Stromal cell of bone marrow (primary cell): ENCODE measurements at regions not wholly inside any gene's neighbourhood (a gene's known extent, or its start where the extent isn't known, plus 50 kb on each side); places are given as distances from the start of the nearest gene placed in this dataset.

ENCODE experiments used
- DNase-seq: peaks from one replicate; pipeline ENCODE4 v3.0.0-alpha.2; 2012; ENCODE audit warnings: low read depth

DNA sequence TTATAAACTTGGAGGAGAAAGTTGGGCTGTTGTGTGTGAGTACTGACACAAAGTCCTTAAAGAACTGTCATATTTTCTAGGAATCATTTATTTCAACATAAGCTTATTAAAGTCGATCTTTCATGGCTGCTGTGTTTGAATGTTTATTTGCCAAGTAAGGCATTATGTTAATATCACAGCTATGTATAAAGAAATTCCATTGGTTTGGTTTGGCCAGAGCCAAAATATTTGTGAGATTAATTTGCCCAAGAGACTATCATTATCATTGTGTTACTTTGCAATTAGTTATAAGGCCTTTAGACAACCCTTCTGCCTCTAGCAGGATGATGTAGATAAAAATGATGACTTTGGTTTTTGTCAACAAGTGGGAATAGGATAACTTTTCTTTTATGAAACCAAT lies 240.6 kb upstream of the NT5C1B start:
- no peak for DNase-seq

DNA sequence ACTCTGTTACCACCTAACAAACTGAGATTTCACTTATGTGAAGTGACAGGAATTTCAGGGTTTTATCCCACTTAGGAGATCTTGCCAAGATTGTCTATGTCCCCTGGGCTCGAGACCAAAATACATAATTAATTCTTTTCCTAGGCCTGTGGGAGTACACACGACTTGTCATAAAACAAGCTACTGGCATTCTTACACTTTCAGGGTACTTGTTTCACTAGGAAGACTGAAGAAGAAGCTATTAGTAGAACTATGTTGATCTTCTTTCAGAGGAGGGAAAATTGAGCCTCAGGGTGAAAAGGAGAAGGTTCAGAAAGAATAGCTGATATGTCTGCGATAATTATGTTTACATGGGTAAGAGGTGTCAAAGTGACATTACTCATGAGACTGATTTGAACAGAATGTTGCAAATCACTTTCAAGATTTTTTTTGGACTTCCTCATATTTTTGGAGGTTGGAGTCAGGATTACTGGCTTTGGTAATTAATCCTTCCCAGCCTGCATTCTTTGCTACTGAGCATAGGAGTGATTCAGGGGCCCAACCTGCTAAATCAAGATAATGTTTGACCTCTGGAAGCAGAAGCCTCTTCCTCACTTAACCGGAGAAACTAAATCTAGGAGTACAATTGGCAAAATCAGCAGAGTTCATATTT lies 240.0 kb upstream of the NT5C1B start:
- no peak for DNase-seq

DNA sequence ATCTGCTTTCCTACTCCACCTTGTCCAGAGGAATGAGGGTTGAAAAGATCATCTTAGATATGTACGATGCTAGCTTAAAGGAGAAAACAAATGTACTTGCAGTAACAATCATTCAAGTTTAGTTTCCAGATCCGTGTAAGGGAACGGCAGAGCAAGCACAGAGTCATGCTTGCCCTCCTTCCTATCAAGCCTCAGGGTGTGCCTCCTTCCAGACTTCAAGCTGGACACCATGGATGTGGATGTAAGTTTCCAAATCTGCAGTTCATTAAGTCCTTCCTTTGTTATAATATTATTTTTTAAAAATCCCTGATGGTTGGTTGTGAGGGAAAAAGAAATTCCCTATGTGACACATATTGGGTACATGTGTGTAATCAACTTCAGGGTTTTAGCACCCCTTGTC lies 238.9 kb upstream of the NT5C1B start:
- no peak for DNase-seq

DNA sequence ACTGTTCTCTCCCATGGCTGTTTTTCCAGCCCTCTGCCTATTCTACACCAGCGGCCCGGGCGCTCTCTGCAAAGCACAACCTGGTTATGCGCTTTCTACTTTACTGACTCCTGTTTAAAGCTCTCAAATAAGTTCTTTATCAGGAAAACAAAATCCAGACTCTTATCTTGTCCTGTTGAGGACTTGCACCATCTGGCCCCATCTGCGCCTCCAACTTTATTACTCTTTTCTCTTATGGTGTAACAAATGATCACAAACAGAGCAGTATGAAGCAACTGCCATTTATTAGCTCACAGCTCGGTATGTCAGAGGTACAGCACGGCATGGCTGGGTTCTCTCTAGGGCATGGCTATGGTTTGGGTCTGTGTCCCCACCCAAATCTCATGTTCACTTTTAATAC lies 236.5 kb upstream of the NT5C1B start:
- no peak for DNase-seq

DNA sequence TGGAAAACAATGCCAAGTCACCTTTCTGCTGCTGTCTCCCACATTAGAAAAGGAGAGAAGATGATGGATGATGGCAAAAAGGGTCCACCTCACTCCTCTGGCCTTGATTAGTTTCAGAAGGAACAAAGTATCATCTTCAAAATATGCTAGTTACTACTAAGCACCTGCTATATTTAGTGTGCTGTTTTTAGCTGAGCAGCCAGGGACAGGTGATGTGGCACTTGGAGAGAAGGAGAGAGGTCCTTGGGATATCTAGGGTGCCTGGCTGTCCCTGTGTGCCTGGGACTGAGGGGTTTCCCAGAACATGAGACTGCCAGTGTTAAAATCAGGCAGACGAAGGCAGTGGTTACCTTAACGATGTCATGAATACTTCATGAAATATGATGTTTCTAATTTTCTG lies 235.5 kb upstream of the NT5C1B start:
- no peak for DNase-seq

DNA sequence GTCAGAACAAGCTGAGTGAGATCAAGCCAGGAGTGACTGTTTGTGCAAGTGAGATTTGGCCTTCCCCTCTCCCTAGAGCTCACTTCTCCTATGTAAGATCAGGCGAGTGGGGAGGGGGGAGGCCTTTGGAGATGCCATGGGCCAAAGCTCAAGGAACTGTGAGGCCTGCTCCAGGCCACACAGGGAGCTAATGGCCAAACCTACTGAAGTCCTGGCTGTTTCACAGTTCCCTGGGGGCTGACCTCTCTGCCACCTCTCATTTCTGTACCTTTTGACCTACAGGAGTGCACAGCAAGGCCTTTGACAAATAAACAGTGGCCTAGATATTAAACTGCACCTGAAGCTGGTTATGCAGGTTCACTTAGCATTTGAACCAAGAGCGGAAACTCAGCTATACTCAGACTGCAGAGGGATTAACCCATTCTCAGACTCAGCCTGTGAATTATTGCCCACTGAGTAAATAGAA lies 235.0 kb upstream of the NT5C1B start:
- DNase-seq: no peak

DNA sequence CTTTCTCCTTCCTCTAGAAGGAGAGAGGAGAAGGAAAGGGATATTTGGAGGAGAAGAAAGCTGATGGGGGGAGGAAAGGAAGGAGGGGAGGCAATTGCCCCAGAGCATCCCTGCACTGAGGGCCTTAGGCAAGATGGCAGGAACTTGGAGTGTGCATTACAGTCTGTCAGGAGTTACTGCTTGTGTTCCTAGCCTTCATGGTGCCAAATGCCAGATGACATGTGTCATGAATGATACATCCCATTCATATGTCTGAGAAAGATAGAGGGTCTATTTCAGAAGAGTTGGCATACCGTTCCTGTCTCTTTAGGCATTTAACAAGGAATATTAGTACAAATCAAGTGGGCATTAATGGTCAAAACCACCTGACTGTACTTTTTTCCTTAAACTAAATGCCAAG lies 232.1 kb upstream of the NT5C1B start:
- no peak for DNase-seq

DNA sequence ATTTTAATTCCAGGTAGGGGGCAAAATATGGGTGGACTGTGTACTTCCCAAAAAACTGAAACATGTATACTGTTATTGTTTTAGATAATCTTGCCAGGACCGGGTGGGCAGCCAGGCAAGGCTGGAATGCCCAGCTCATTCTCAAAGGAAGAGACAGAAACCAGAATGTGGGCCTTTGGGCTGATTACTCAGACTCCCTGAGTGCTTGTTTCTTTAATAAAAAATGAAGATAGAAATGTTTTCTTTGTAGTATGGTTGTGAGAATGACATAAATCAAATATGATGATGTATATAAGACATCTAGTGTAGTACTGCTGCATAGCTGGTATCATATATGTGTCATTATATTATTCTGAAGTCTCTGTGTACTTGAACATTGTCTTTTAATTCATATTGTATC lies 231.6 kb upstream of the NT5C1B start:
- DNase-seq: no peak

DNA sequence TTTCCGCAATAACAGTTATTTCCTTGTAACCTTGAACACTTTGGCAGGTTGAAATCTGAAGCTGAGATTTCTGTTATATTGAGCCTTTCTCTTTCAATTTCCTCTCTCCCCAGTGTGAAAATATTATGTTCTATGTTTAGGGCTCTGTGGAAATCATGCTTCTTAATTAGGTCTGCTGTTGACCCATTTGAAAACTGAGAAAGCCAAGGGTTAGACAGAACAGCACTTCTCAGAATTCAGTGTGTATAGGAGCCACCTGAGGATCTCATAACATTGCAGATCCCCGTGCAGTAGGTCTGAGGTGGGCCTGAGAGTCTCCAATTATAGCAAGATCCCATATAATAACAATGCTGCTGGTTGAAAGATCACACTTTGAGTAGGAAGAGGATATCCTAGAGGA lies 230.2 kb upstream of the NT5C1B start:
- DNase-seq: no peak

DNA sequence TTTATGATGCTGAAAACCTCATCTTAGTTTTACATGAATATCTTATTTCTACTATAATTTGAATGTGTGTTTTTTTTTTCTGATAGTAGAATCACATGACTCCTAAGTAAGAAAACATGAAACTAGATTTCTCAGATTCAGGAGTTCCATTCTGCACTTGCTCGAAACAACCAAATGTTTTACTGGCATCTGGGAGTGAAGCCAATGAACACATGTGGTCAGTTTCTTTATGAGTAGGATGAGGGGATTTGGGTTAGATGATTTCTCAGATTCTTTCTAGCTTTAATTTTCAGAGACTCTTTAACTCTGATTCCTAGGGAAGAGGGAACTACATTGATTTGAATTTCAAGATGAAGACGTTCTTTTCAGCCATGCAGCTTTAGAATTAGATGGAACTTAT lies 225.0 kb upstream of the NT5C1B start:
- DNase-seq: peak; percentile 89

DNA sequence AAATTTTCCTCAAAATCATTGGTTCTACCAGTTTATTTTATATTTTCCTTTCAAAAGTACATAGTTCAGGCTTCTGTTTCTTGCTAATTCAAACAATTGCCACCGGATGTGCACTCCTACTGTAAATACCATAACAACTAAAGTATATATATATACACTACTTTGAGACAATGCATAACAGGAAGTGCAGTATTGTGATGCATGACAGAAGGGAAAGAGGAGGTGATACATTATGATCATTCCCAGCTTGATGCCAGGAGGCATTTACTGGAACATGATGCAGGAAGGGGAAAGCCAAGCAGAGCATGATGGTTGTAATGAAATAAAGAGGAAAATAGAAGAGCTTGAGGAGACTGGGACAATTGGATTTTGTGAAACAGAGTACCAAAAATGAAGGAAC lies 215.2 kb upstream of the NT5C1B start:
- DNase-seq: no peak

DNA sequence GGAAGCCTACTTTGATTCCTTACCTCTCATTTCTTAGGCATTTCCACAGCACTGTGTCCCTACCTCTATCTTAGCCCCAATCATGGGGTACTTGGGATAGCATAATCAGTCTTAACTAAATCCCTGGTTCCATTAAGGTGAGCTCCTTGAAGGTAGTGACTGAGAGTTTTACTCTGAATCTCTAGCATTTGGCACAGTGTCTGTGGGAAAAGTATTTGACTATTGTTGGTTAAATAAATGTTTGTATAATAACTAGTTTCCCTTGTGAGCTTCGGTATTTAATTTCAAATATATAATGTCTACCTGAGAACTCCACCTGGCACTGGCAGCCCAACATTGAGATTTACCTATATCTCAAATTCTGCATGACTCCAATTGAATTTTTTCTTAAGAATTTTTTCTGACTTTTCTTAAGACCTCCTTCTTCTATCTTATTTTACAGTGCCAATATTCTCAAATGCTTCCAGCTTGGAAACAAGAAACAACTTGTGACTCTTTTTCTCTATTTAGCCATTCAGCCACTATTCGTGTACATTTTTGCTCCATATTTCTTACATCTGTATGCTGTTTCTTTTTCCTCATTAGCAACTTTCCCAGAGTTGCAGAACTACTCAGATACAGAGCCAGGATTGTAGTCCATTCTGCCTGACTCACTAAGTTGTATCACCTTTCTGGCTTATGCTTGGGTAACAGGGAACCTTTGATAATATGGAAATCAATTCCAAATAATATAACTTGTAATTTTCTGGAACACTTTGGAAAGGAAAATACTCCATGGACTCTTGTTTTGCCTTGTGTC lies 214.0 kb upstream of the NT5C1B start:
- DNase-seq: no peak

DNA sequence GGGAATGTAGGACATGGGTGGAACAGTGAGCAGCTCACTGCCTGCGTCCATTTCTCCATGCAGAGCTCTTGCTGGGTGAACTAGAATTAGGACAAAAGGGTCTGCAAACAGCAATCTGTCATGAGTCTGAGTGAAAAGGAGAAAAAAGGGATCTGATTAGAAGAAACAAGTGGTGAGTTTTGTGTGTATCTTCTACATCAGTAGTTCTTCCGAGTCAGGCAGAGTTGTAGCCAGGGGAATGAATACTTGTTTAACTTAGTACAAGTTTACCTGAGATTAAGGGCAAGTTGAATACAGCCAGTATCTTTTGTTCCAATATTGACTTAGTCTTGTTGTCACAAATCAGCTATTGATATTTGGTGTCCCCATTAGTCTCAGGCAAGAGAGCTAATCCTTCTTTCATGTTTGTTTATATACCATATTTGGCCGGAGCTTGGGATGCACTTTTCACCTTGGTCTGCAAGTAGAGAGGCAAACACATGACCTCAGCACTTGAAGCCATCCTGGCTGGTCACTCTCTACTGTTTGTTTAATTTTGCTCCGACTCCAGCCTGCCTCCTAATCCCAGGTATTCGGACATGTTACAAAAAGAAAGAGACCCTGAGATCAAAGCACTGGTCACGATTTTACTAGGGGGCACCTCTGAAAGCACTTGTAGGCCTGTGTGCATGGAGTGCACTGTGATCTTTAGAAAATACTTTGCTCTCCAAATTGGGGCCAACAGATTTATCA lies 211.0 kb upstream of the NT5C1B start:
- no peak for DNase-seq

DNA sequence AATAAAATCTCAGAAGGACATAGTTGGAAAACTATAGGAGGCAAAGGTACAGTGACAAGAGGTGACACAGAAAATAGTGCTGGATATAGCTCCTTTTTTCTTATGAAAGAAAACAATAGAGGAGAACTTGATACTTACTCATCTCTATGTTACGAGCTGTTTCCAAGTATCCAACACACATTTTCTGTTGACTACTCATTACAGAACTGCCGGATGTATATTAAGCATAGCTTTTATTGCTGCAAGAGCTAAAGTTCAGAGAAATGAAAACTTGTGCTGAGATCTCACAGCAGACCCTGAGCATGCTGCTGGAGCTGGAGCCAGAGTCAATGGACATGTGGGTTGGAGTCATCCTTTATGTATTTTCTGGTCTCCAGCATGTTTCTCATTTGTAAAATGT lies 210.0 kb upstream of the NT5C1B start:
- no peak for DNase-seq

DNA sequence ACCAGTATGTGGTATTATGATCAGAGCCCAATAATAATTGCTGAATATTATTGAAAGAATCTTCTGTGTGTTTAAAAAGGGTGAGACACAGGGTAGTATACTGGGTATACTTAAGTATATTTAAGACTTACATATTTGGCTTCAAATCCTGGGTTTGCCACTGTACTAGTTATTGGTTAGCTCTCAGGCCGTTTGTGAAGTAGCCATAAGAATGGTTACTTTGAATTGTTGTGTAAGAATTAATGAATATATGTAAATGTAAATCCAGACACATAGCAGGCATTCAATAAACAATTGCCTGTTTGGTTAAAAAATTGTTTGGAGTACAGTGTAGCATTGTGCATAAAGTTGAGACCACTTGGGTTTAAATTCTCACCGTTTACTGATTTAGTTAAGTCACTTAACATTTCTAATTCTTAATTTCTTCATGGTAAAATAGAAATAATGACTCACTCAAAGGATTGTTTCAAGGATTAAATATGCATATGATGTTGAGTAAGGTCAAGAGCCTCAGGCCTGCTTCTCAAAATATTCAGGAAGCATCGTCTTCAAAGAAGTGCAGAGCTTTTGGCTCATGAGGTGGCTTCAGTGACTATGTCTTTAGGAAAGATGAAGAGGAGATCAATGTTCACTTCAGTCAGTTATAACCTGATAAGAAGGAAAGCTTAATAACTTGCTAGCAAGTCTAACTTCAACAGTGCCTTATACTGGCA lies 207.9 kb upstream of the NT5C1B start:
- DNase-seq: no peak

DNA sequence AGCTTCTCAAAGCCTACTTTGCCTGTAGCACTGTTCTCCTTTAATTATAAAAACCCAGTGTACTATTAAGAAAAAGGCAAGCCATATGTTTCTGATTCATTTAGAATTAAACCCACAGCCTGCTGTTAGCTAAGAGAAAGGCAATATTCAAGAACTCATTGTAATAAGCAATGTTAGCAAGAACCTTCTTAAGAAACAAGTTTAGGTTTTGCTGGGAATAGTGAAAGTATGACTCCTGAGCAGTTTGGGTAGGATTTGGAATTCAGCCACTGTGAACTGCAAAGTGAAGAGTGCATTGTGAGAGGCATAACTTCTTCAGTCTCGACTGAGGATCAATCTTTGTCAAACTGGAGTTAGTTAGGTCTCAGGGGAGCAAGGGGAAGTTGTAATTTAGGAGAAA lies 206.5 kb upstream of the NT5C1B start:
- peak; percentile 36 for DNase-seq

DNA sequence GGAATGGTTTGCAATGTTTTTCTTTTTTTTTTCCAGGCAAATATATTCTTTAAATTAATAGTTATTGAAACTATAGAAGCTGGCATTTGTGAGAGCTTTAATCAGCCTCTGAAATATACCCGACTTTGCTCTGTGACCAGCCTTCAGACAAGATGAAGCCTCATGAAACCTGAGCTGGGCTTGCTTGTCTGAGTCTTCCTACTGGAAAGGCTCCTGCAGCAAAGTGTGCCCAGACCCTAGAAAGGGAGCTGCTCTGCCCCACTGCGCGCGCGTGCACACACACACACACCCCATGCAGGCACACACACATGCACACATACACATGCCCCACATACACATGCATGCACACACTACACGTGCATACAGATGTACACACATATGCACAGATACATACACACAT lies 203.3 kb upstream of the NT5C1B start:
- DNase-seq: no peak

DNA sequence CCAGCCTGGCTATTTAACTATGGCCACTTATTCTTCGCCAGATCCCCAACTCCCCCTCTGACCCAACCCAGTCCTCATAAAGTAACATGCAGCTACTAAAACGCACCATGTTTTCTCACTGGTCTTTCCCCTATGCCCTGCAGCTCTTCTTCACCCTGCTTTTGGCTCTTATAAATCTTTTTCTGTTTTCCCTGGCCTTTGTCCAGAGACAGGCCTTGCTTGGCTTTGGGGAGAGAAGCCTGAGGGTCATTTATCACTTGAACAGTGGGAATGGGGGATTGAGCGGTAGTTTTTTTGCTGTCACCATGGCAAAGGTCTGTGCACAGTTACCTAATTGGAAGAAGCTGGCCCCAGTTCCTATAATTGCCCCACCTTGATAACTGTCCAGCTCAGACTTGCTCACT lies 202.9 kb upstream of the NT5C1B start:
- DNase-seq: no peak

DNA sequence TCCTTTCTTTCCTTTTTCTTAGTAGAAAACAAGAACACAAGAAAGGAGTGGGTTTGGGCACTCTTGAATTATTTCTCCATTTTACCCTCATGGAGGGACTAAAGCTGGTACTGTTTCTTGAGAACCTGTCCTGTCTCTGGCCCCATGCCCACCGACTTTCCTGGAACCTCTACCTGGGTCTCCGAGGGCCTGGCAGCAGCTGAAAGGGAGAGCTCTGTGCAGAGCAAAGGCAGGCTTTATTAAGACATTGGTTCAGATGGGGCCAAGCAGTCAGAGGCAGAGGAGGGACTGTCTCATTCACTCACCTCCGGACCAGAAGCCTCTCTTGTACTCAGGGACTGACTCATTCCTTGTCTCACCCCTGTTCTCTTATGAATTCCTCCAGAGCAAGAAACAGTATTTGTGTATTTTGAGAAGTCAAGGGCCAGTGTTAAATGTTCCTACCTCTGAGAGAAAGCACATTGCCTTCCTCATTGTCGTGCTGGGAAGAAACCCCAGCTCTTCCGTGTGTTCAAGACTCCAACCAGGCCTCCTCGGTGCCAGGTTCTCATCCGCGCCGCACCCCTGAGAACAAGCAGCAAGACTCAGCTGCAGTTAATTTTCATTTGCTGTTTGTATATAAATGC lies 201.9 kb upstream of the NT5C1B start:
- no peak for DNase-seq

DNA sequence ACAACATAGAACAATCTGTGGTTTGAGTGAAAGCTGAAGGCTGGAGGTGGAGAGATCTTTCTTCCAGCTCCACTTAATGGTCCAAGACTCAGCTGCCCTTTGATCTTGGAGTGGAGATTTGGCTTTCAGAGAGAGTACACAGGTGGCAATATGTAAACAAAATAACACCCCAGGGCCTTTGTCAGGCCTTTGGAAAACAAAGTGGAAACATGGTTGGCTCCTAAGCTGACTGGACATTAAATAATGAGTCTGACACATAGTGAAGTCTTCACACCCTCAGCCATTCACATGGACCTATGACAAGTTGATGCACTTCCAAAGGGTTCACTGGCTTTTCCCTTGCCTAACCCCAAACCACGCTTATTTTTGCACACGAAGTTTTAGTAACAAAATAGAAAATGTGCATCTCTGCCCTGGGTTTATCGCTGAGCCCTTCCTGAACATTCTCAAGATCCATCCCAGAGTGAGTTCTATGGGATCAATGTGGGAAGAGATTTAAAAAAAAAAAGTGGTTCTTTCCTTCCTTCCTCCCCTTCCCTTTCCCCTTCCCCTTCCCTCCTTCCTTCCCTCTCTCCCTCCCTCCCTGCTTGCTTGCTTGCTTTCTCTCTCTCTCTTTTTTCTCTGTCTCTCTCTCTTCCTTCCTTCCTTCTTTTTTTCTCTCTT lies 201.3 kb upstream of the NT5C1B start:
- no peak for DNase-seq

DNA sequence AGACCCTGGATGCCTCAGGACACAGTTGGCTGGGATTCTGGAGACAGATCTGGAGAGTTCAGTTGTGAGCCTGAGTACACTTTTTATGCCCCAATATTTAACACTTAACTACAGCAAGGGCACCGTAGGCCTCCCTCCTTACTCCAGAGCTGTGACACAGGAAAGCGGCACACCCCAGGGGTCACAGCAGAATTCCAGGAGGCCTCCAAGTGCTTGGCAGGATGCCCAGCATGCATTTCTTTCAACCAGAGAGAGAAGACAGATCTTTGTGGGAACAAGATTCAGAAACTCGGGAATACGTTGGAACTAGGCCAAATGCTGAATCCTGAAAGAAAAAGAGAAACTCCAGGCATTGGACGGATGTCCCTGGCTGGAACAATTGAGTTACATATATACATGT lies 199.2 kb upstream of the NT5C1B start:
- no peak for DNase-seq

DNA sequence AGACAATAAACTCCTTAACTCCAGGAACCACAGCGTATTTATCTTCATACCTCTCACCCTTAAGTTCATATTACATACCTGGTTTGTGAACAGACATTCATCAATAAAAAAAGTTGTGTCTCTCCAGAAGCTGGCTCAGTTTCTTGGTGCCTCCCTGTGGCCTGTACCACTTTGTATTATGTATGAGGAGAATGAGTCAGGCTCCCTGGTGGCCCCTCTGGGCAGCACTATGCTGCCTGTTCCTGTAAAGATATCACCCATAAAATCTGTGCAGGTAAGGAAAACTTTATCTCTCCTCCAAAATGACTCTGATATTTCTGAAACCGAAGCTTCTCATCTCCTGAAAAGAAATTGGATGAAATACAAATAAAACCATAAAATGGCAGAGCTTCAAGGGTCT lies 198.4 kb upstream of the NT5C1B start:
- no peak for DNase-seq
